ENCODE measurements at regions not wholly inside any gene's neighbourhood (a gene's known extent, or its start where the extent isn't known, plus 50 kb on each side); places are given as distances from the start of the nearest gene placed in this dataset.

GRCh38 chr20:57779401-57780003 lies 69.7 kb upstream of the PMEPA1 start:
- Histone ChIP-seq H3K4me2 (ENCODE audit: control insufficient read depth, extremely low read depth, insufficient read depth, low read depth, low read length) (no peak overlapping the region), H3K79me2 (ENCODE audit: control insufficient read depth, insufficient read depth, low read length) (no peaks in the 10 kb centered on the region), H2AFZ (ENCODE audit: control insufficient read depth, low read length) (no peak overlapping the region), H3K4me3 (ENCODE audit: control insufficient read depth in 2 of 3, extremely low read depth in 1 of 3, insufficient read depth in 2 of 3, low read depth in 1 of 3, low read length in 3 of 3) (no peak overlapping the region), H3K36me3 (ENCODE audit: control insufficient read depth in 2 of 2, extremely low read depth in 1 of 2, insufficient read depth in 2 of 2, low read length in 2 of 2) (no peaks in the 10 kb centered on the region), H4K20me1 (ENCODE audit: control insufficient read depth, extremely low read depth, insufficient read depth, low read length) (no peaks in the 10 kb centered on the region), H3K9ac (ENCODE audit: control insufficient read depth, extremely low read depth, insufficient read depth, low read length) (no peak overlapping the region), H3K9me3 (ENCODE audit: control insufficient read depth, low read depth, low read length) (no peaks in the 10 kb centered on the region), H3K9me1 (ENCODE audit: control insufficient read depth, extremely low read depth, insufficient read depth, low read length) (no peaks in the 10 kb centered on the region), H3K4me1 (ENCODE audit: control insufficient read depth, extremely low read depth, insufficient read depth, low read length) (no peaks in the 10 kb centered on the region), H3K27ac (ENCODE audit: control insufficient read depth, insufficient read depth, low read length) (no peak overlapping the region), H3K27me3 (ENCODE audit: control insufficient read depth, extremely low read depth, insufficient read depth, low read length) (peaks cover 60% of the 10 kb centered on the region)
- dilution Hi-C loops (cut with MboI; ENCODE audit: extremely low pct_ligation_motif_present, low sequenced_read_pairs), result no loop called here
- TF ChIP-seq EZH2 (IDR thresholded peaks at IDR 0.05; ENCODE audit: low read length), result no peak
- TF ChIP-seq CTCF (optimal IDR thresholded peaks at IDR 0.05 in 1 of 3, IDR thresholded peaks at IDR 0.05 in 1 of 3, conservative IDR thresholded peaks at IDR 0.05 in 1 of 3; ENCODE audit: extremely low read depth in 1 of 3, insufficient read depth in 2 of 3, low read length in 3 of 3), result no peak
- FAIRE-seq (no peak), DNase-seq (ENCODE audit: low read depth, low spot score) (no peak)

GRCh38 chr20:57777911-57778310 lies 68.1 kb upstream of the PMEPA1 start:
- H3K27ac ChIP-seq (ENCODE audit: control insufficient read depth, insufficient read depth, low read length), result no peak overlapping the region
- H4K20me1 ChIP-seq (ENCODE audit: control insufficient read depth, extremely low read depth, insufficient read depth, low read length), result no peaks in the 10 kb centered on the region
- H3K9ac ChIP-seq (ENCODE audit: control insufficient read depth, extremely low read depth, insufficient read depth, low read length), result no peak overlapping the region
- H3K9me1 ChIP-seq (ENCODE audit: control insufficient read depth, extremely low read depth, insufficient read depth, low read length), result no peaks in the 10 kb centered on the region
- no peak for DNase-seq (ENCODE audit: low read depth, low spot score)
- TF ChIP-seq EZH2 (IDR thresholded peaks at IDR 0.05; ENCODE audit: low read length), result no peak
- TF ChIP-seq CTCF (optimal IDR thresholded peaks at IDR 0.05 in 1 of 3, IDR thresholded peaks at IDR 0.05 in 1 of 3, conservative IDR thresholded peaks at IDR 0.05 in 1 of 3; ENCODE audit: extremely low read depth in 1 of 3, insufficient read depth in 2 of 3, low read length in 3 of 3), result no peak
- no peaks in the 10 kb centered on the region for H3K79me2 ChIP-seq (ENCODE audit: control insufficient read depth, insufficient read depth, low read length)
- no peak overlapping the region for H2AFZ ChIP-seq (ENCODE audit: control insufficient read depth, low read length)
- H3K4me3 ChIP-seq (ENCODE audit: control insufficient read depth in 2 of 3, extremely low read depth in 1 of 3, insufficient read depth in 2 of 3, low read depth in 1 of 3, low read length in 3 of 3), result no peak overlapping the region
- H3K27me3 ChIP-seq (ENCODE audit: control insufficient read depth, extremely low read depth, insufficient read depth, low read length), result peaks cover 53% of the 10 kb centered on the region
- no peak for FAIRE-seq
- H3K9me3 ChIP-seq (ENCODE audit: control insufficient read depth, low read depth, low read length), result no peaks in the 10 kb centered on the region
- H3K4me1 ChIP-seq (ENCODE audit: control insufficient read depth, extremely low read depth, insufficient read depth, low read length), result peaks cover 2% of the 10 kb centered on the region
- no peaks in the 10 kb centered on the region for H3K36me3 ChIP-seq (ENCODE audit: control insufficient read depth in 2 of 2, extremely low read depth in 1 of 2, insufficient read depth in 2 of 2, low read length in 2 of 2)
- H3K4me2 ChIP-seq (ENCODE audit: control insufficient read depth, extremely low read depth, insufficient read depth, low read depth, low read length), result no peak overlapping the region
- dilution Hi-C loops (cut with MboI; ENCODE audit: extremely low pct_ligation_motif_present, low sequenced_read_pairs), result no loop called here
